DND-41 (cell line): ENCODE measurements at regions not wholly inside any gene's neighbourhood (a gene's known extent, or its start where the extent isn't known, plus 50 kb on each side); places are given as distances from the start of the nearest gene placed in this dataset.
"Not testable (repeated sequence)": the region's sequence is repeated elsewhere in the genome, so short reads cannot be mapped to it uniquely, and the experiment has no call there.

Source experiments
- ATAC-seq: fragments of 200-7000 bp; cut with Tn5 transposase; 3 replicates; pipeline ENCODE4 v1.9.1; 2021; ENCODE audit warnings: low read depth; ENCODE audit not compliant: insufficient read depth
- DNase-seq: peaks from one replicate; pipeline ENCODE4 v3.0.0-alpha.2; 2020
- H2AFZ ChIP-seq: 2 replicates; pipeline ENCODE4 v1.6.0; 2012; ENCODE audit warnings: low read depth, low read length
- H3K27ac ChIP-seq: 2 replicates; pipeline ENCODE4 v1.5.1; 2012; ENCODE audit warnings: low read length, inconsistent platforms
- H3K27me3 ChIP-seq: fragments of 200-600 bp; sonication (generic); 2 replicates; pipeline ENCODE4 v1.6.0; 2012; ENCODE audit warnings: low read length, mild to moderate bottlenecking, inconsistent platforms; ENCODE audit not compliant: insufficient read depth, poor library complexity
- H3K36me3 ChIP-seq: 2 replicates; pipeline ENCODE4 v1.5.1; 2012; ENCODE audit warnings: low read length, inconsistent platforms; ENCODE audit not compliant: insufficient read depth
- H3K4me1 ChIP-seq: 2 replicates; pipeline ENCODE4 v1.5.1; 2012; ENCODE audit warnings: mild to moderate bottlenecking, low read length; ENCODE audit not compliant: insufficient read depth
- H3K4me2 ChIP-seq: 2 replicates; pipeline ENCODE4 v1.6.0; 2012; ENCODE audit warnings: mild to moderate bottlenecking, moderate library complexity, low read length, inconsistent platforms; ENCODE audit not compliant: insufficient read depth
- H3K4me3 ChIP-seq, 2 experiments: fragments of 200-600 bp in 1 of 2; shearing (Covaris generic) in 1 of 2; 2 replicates each; pipeline ENCODE4 v1.5.1; 2012 to 2016; ENCODE audit warnings: inconsistent platforms in 2 of 2, low read length in 2 of 2, mild to moderate bottlenecking in 2 of 2, low read depth in 1 of 2, moderate library complexity in 1 of 2
- H3K79me2 ChIP-seq: 2 replicates; pipeline ENCODE4 v1.6.0; 2012; ENCODE audit warnings: low read length, inconsistent platforms; ENCODE audit not compliant: insufficient read depth
- H3K9ac ChIP-seq: 2 replicates; pipeline ENCODE4 v1.6.0; 2012; ENCODE audit warnings: low read depth, mild to moderate bottlenecking, inconsistent platforms, low read length, moderate library complexity
- H3K9me3 ChIP-seq: 2 replicates; pipeline ENCODE4 v1.5.1; 2012; ENCODE audit warnings: low read length, moderate library complexity, mild to moderate bottlenecking, inconsistent platforms; ENCODE audit not compliant: insufficient read depth, severe bottlenecking
- H4K20me1 ChIP-seq: 2 replicates; pipeline ENCODE4 v1.6.0; 2012; ENCODE audit warnings: low read length; ENCODE audit not compliant: insufficient read depth
- EZH2 ChIP-seq: IDR thresholded peaks from 3 replicates; pipeline ENCODE4 v1.6.1; 2012; ENCODE audit warnings: borderline replicate concordance, low read depth, mild to moderate bottlenecking, moderate library complexity, low read length, inconsistent platforms; ENCODE audit not compliant: severe bottlenecking
- TF ChIP-seq, protein P1 (sequence below): IDR thresholded peaks from 2 replicates; pipeline ENCODE4 v1.5.1; 2012; ENCODE audit warnings: borderline replicate concordance, low read length, moderate library complexity, mild to moderate bottlenecking; ENCODE audit not compliant: poor library complexity, severe bottlenecking; ENCODE audit errors: extremely low read depth

DNA sequence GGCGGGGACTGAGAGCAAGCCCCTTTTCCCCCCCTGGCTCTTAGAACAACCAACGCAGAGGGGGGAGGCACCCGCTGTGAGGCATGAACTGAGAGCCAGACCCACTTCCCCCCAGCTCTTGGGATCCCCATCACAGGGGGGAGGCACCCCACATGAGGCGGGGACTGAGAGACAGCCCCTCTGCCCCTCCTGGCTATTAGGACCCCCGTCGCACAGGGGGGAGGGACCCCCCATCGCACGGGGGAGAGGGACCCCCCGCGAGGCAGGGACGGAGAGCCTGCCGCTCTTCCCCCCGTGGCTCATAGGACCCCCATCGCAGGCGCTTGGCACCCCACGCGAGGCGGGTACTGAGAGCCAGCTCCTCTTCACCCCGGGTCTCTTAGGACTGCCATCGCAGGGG lies 195.8 kb upstream of the PZP start:
- H3K79me2 ChIP-seq: no peaks in the 10 kb centered on the region
- DNase-seq (no peak), ATAC-seq (no peak)
- no peaks in the 10 kb centered on the region for H3K9me3 ChIP-seq
- H3K4me2 ChIP-seq: no peak overlapping the region
- TF ChIP-seq EZH2: no peak
- TF ChIP-seq, protein P1, sequence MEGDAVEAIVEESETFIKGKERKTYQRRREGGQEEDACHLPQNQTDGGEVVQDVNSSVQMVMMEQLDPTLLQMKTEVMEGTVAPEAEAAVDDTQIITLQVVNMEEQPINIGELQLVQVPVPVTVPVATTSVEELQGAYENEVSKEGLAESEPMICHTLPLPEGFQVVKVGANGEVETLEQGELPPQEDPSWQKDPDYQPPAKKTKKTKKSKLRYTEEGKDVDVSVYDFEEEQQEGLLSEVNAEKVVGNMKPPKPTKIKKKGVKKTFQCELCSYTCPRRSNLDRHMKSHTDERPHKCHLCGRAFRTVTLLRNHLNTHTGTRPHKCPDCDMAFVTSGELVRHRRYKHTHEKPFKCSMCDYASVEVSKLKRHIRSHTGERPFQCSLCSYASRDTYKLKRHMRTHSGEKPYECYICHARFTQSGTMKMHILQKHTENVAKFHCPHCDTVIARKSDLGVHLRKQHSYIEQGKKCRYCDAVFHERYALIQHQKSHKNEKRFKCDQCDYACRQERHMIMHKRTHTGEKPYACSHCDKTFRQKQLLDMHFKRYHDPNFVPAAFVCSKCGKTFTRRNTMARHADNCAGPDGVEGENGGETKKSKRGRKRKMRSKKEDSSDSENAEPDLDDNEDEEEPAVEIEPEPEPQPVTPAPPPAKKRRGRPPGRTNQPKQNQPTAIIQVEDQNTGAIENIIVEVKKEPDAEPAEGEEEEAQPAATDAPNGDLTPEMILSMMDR: no peak
- H3K4me3 ChIP-seq: no peak overlapping the region
- no peak overlapping the region for H3K9ac ChIP-seq
- H3K36me3 ChIP-seq: no peaks in the 10 kb centered on the region; the same call in none of the 2 replicates
- H3K27ac ChIP-seq: no peak overlapping the region
- no peaks in the 10 kb centered on the region for H3K27me3 ChIP-seq
- no peak overlapping the region for H2AFZ ChIP-seq
- no peaks in the 10 kb centered on the region for H4K20me1 ChIP-seq
- no peaks in the 10 kb centered on the region for H3K4me1 ChIP-seq

DNA sequence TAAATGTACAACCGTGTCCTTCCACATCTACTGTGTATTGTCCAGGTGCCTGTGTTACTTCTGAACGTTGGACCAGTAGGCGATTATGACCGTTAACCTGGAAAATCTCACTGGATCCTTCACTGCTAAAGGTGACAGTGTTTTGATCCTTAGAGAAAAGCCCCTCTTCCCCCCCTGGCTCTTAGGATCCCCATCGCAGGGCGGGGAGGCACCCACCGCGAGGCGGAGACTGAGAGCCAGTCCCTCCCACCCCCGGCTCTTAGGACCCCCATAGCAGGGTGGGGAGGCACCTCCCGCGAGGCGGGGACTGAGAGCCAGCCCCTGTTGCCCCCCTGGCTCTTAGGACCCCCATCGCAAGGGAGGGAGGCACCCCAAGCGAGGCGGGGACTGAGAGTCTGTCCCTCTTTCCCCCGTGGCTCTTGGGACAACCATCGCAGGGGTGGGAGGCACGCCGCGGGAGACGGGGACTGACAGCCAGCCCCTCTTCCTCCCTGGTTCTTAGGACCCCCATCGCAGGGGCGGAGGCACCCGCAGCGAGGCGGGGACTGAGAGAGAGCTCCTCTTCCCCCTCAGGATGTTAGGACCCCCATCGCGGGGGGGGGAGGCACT lies 194.3 kb upstream of the PZP start:
- H3K27ac ChIP-seq, DNase-seq, H3K27me3 ChIP-seq, H3K9me3 ChIP-seq, H3K4me1 ChIP-seq, H3K4me3 ChIP-seq, H4K20me1 ChIP-seq, H3K9ac ChIP-seq, H3K4me2 ChIP-seq, H2AFZ ChIP-seq, H3K79me2 ChIP-seq, ATAC-seq, H3K36me3 ChIP-seq: not testable (repeated sequence)

DNA sequence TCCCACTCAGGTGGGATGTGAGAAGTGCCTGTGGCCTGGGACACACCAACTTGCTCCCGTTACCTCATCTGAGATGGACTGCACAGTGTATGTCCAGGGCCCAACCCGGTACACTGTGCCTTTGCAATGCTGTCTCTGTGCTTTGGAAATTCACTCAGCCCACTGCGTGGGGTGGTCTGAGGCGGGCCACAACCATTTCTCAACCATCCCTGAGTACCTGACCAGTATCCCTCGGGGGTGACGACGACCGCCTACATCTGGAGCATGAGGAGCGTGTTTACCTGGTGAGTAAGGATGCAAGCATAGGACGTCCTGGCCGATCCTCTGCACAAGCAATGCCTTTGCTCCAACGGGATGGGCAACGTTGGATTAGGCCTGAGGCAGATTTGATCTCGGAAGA lies 188.2 kb upstream of the PZP start:
- not testable (repeated sequence) for H3K4me3 ChIP-seq, H4K20me1 ChIP-seq, H3K27ac ChIP-seq, H3K79me2 ChIP-seq, H3K27me3 ChIP-seq, DNase-seq, H3K4me1 ChIP-seq, H2AFZ ChIP-seq, ATAC-seq, H3K9ac ChIP-seq, H3K4me2 ChIP-seq, H3K9me3 ChIP-seq
- H3K36me3 ChIP-seq: peaks cover 11% of the 10 kb centered on the region; the same call in 1 of the 2 replicates

DNA sequence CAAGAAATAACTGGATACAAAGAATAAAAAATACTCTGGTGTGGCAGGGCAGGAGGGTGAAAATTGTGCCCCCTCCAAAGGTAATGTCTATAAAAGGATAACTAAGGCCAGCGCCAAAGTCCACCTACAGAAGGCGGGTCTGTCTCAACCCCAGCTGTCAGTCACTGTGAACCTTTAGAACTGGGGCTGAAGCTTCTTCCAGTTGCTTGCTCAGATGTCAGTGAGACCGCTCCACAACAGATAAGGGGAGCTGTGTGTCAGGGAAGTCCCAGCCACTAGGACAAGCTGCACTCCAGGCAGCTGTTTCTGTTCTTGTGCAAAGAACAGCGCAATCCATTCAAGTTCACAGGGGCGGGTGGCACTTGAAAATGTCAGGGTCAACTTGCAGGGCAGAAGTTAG lies 187.0 kb upstream of the PZP start:
- ATAC-seq, H3K27ac ChIP-seq: not testable (repeated sequence)

DNA sequence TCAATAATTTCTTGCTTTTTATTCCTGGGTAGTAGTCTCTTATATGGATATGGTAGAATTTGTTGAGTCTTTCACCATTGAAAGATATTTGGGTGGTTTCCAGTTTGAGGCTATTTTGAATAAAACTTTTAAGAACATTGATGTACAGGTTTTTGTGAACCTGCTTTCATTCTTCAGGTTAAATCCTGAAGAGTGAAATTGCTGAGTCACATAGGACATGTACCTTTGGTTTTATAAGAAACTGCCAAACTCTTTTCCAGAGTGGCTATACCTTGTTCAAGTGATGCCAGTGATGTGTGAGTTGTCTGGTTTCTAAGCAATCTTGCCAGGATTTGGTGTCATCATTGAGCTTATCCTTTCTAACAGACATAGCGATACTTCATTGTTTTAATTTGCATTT lies 184.6 kb upstream of the PZP start:
- TF ChIP-seq, protein P1: no peak
- TF ChIP-seq EZH2: no peak
- no peak for ATAC-seq

More for the DNA sequence above, 187.0 kb upstream of the PZP start:
- not testable (repeated sequence) for H3K4me1 ChIP-seq, H4K20me1 ChIP-seq, H3K27me3 ChIP-seq, H2AFZ ChIP-seq, DNase-seq, H3K79me2 ChIP-seq, H3K4me3 ChIP-seq, H3K9me3 ChIP-seq, H3K9ac ChIP-seq, H3K4me2 ChIP-seq
- peaks cover 11% of the 10 kb centered on the region; the same call in 1 of the 2 replicates for H3K36me3 ChIP-seq

More for the DNA sequence above, 184.6 kb upstream of the PZP start:
- Histone ChIP-seq H3K36me3 (peaks cover 3% of the 10 kb centered on the region; the same call in 1 of the 2 replicates), H2AFZ (no peak overlapping the region), H4K20me1 (no peaks in the 10 kb centered on the region), H3K27ac (no peak overlapping the region), H3K9me3 (no peaks in the 10 kb centered on the region), H3K4me3 (no peak overlapping the region), H3K27me3 (no peaks in the 10 kb centered on the region), H3K79me2 (no peaks in the 10 kb centered on the region), H3K9ac (no peak overlapping the region), H3K4me2 (no peak overlapping the region), H3K4me1 (no peaks in the 10 kb centered on the region)
- no peak for DNase-seq
